ENCODE measurements at regions not wholly inside any gene's neighbourhood (a gene's known extent, or its start where the extent isn't known, plus 50 kb on each side); places are given as distances from the start of the nearest gene placed in this dataset.

DNA sequence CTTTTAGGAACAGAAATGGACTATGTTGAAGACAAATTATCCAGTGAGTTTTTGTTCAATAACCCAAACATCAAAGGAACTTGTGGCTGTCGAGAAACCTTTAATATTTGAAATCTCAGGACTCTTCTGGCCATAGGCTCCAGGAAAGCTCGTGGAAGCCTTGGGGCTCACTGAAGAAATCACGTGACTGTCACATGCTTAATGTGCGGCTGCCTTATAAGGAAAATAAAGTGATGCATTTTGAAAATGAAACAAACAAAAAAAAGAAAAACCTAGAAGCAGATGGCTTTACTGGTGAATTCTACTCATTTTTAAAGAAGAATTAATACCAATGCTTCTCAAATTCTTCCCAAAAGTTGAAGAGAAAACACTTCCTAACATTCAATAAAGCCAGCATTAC lies 228.4 kb upstream of the RAB4A start:
- Histone ChIP-seq H3K4me1 (ENCODE audit: control insufficient read depth, insufficient read depth, low read length) (no peaks in the 10 kb centered on the region), H3K9me3 (ENCODE audit: control insufficient read depth, low read depth, low read length) (no peaks in the 10 kb centered on the region), H3K36me3 (ENCODE audit: control insufficient read depth, insufficient read depth, low read length) (no peaks in the 10 kb centered on the region), H3K27me3 (ENCODE audit: control insufficient read depth, insufficient read depth, low read length) (no peaks in the 10 kb centered on the region), H3K27ac (ENCODE audit: low read length) (no peak overlapping the region), H3K4me3 (ENCODE audit: low read length) (no peak overlapping the region)
- no peak for DNase-seq
- WGBS (ENCODE audit: insufficient coverage, low lambda C conversion rate) = 92% methylated on average over 2 of the region's 4 CpGs

DNA sequence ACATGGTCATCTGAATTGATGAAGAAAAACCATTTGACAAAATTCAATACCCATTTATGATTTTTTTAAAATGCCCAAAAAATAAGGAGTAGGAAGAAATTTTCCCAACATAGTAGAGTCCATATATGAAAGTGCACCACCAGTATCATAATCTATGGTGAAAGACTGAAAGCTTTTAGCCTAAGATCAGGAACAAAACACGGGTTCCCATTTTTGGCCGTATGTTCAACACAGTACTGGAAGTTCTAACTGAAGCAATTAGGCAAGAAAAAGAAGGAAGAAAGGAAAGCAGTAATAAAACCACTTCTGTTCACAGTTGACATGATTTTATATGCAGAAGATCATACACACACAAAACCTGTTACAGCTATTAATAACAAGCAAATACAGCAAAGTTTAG lies 227.8 kb upstream of the RAB4A start:
- DNase-seq = no peak
- no peaks in the 10 kb centered on the region for H3K27me3 ChIP-seq (ENCODE audit: control insufficient read depth, insufficient read depth, low read length)

DNA sequence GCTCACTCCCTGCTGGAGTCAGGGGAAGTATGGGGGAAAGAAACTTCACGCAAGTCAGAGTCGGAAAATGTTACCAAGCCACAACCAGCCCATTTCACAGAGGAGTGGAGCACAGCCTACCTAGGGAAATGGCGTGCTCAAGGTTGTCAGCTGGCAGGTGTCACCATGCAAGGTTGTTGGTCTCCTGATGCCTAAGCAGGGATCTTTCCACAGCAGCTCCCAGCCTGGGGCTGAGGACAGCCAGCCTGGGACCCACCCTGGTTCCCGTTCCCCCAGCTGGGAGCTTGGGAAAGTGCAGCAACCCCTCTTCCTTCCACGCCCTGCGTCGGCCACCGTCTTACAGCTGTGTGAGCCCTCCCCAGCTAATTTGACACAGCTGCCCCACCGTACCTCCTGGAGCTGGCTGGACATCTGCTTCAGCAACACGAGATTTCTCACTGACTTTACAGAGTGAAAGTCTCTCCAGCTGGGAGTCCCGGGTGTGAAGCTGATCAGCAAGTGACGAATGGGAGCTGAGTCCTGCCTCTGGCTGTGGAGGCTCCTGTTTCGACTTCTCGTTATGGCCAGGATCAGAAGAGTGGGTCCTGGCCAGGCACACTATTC lies 224.6 kb upstream of the RAB4A start:
- no peaks in the 10 kb centered on the region for H3K4me1 ChIP-seq (ENCODE audit: control insufficient read depth, insufficient read depth, low read length)
- DNase-seq = no peak
- WGBS (ENCODE audit: insufficient coverage, low lambda C conversion rate) = 100% methylated on average over 2 of the region's 14 CpGs
- H3K4me3 ChIP-seq (ENCODE audit: low read length) = no peak overlapping the region
- no peak overlapping the region for H3K27ac ChIP-seq (ENCODE audit: low read length)
- H3K36me3 ChIP-seq (ENCODE audit: control insufficient read depth, insufficient read depth, low read length) = no peaks in the 10 kb centered on the region
- H3K27me3 ChIP-seq (ENCODE audit: control insufficient read depth, insufficient read depth, low read length) = no peaks in the 10 kb centered on the region
- H3K9me3 ChIP-seq (ENCODE audit: control insufficient read depth, low read depth, low read length) = no peaks in the 10 kb centered on the region

More for the DNA sequence above, 227.8 kb upstream of the RAB4A start:
- no peak overlapping the region for H3K27ac ChIP-seq (ENCODE audit: low read length)
- H3K4me3 ChIP-seq (ENCODE audit: low read length) = no peak overlapping the region
- H3K9me3 ChIP-seq (ENCODE audit: control insufficient read depth, low read depth, low read length) = no peaks in the 10 kb centered on the region
- no peaks in the 10 kb centered on the region for H3K4me1 ChIP-seq (ENCODE audit: control insufficient read depth, insufficient read depth, low read length)
- WGBS (ENCODE audit: insufficient coverage, low lambda C conversion rate) = 80% methylated on average over 2 of the region's 2 CpGs
- no peaks in the 10 kb centered on the region for H3K36me3 ChIP-seq (ENCODE audit: control insufficient read depth, insufficient read depth, low read length)

DNA sequence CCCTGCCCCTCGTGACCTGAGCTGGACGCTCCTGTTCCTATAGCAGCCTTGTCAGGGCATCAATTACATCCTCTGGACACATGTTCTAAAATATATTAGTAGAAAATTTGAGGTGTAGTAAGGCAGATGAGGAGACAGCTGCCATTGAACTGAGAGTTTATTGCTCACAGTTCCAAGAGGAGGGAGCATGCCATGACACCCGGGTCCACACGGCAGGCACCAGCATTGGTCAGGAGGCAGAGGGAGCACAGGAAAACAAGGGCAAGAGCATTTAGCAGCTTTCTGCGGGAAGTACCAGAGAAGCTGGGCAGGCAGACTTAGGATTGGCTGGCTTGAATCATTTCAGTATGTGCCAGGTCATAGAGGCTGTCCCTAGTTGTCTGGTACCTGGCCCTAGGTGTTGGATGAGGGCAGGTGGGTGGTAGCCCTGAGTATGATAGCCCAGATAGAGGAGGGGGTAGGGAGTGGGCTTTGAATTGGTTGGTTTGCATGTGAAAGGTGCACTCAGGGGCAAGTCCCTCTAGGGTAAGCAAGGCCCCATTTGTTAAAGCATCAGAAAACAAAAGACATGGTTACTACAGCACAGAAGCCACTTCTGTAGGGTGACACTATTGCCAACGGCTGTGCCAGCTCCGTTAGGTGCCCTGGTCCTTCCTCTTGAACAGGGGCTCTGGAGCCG lies 223.6 kb upstream of the RAB4A start:
- no peak for DNase-seq
- Histone ChIP-seq H3K9me3 (ENCODE audit: control insufficient read depth, low read depth, low read length) (no peaks in the 10 kb centered on the region), H3K4me1 (ENCODE audit: control insufficient read depth, insufficient read depth, low read length) (no peaks in the 10 kb centered on the region), H3K27me3 (ENCODE audit: control insufficient read depth, insufficient read depth, low read length) (no peaks in the 10 kb centered on the region), H3K27ac (ENCODE audit: low read length) (no peak overlapping the region), H3K36me3 (ENCODE audit: control insufficient read depth, insufficient read depth, low read length) (no peaks in the 10 kb centered on the region), H3K4me3 (ENCODE audit: low read length) (no peak overlapping the region)
- 100% methylated on average over 2 of the region's 8 CpGs for WGBS (ENCODE audit: insufficient coverage, low lambda C conversion rate)

DNA sequence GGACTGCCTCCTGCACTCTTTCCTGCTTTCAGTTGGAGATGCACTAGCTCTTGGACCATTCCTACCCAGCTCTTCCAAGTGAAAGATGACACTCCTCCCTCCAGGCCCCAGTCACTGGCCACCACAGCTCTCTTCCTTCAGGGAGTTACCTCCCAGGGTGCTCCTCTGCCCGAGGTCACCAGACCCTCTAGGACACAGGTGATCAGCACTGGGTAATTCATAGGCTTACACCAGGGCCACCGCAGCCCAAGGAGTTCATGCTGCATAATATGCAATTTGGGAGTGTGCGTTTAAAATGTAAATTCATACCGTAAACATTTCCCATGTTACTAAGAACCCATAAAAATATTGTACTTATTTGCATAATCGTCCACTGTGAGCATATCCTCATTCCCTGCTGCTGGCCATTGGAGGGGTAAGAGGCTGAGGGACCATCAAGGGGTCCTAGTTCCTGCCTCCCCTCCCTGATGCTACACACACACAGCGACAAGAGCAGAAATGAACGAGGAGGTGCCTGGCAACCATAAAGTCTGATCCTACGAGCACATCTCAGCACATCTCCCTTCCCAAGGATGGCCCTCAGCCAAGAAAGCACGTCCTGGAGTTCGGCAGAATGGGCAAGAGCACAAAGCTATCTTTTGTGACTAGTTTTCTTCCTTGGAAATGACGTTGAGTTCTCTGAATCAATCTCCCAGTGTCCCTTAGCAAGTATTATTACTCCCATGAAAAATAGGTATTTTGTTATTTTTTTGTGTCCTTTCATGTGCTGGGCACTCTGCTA lies 222.9 kb upstream of the RAB4A start:
- Histone ChIP-seq H3K4me1 (ENCODE audit: control insufficient read depth, insufficient read depth, low read length) (no peaks in the 10 kb centered on the region), H3K27ac (ENCODE audit: low read length) (no peak overlapping the region), H3K4me3 (ENCODE audit: low read length) (no peak overlapping the region), H3K27me3 (ENCODE audit: control insufficient read depth, insufficient read depth, low read length) (no peaks in the 10 kb centered on the region), H3K36me3 (ENCODE audit: control insufficient read depth, insufficient read depth, low read length) (no peaks in the 10 kb centered on the region), H3K9me3 (ENCODE audit: control insufficient read depth, low read depth, low read length) (no peaks in the 10 kb centered on the region)
- no peak for DNase-seq
- 70% methylated on average over 2 of the region's 11 CpGs for WGBS (ENCODE audit: insufficient coverage, low lambda C conversion rate)

DNA sequence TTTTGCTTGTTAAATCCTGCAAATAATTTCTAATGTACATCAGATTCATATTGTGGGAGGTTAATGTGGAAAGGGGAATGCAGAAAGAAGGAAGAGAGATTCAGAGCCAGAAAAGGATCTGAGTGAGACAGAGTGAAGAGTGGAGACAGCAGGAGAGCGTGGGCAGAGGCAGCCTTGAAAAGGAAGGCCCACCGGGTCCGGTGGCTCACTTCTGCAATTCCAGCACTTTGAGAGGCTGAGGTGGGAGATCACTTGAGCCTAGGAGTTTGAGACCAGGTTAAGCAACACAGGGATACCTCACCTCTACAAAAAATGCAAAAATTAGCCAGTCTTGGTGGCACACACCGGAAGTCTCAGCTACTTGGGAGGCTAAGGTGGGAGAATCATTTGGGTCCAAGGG lies 222.0 kb upstream of the RAB4A start:
- no peaks in the 10 kb centered on the region for H3K36me3 ChIP-seq (ENCODE audit: control insufficient read depth, insufficient read depth, low read length)
- H3K9me3 ChIP-seq (ENCODE audit: control insufficient read depth, low read depth, low read length) = no peaks in the 10 kb centered on the region
- no peaks in the 10 kb centered on the region for H3K4me1 ChIP-seq (ENCODE audit: control insufficient read depth, insufficient read depth, low read length)
- WGBS (ENCODE audit: insufficient coverage, low lambda C conversion rate) = no CpG with 5 or more reads among the region's 4 CpGs
- no peak overlapping the region for H3K27ac ChIP-seq (ENCODE audit: low read length)
- no peak overlapping the region for H3K4me3 ChIP-seq (ENCODE audit: low read length)
- no peak for DNase-seq
- H3K27me3 ChIP-seq (ENCODE audit: control insufficient read depth, insufficient read depth, low read length) = no peaks in the 10 kb centered on the region

DNA sequence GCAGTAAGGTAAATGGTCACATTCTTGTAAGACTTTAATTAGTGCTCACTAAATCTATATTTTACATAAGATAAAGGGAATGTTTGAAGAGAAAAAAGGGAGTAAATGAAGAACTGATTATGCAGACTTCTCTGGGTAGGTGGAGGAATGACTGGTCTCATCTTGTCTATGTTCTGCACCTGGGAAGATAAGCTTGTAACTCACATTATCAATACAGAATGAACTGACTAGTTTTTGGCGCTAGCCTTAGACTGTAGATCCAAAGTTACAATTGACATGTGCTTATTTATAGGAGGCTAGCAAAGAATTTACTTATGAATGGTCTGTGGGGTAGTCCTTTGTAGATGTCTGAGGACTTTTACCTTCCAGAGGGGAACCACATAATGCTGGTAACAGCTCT lies 214.9 kb upstream of the RAB4A start:
- no peaks in the 10 kb centered on the region for H3K27me3 ChIP-seq (ENCODE audit: control insufficient read depth, insufficient read depth, low read length)
- H3K9me3 ChIP-seq (ENCODE audit: control insufficient read depth, low read depth, low read length) = no peaks in the 10 kb centered on the region
- DNase-seq = no peak
- H3K4me3 ChIP-seq (ENCODE audit: low read length) = no peak overlapping the region
- H3K27ac ChIP-seq (ENCODE audit: low read length) = no peak overlapping the region
- H3K36me3 ChIP-seq (ENCODE audit: control insufficient read depth, insufficient read depth, low read length) = no peaks in the 10 kb centered on the region
- no CpG with 5 or more reads among the region's 1 CpG for WGBS (ENCODE audit: insufficient coverage, low lambda C conversion rate)
- H3K4me1 ChIP-seq (ENCODE audit: control insufficient read depth, insufficient read depth, low read length) = peaks cover 6% of the 10 kb centered on the region

DNA sequence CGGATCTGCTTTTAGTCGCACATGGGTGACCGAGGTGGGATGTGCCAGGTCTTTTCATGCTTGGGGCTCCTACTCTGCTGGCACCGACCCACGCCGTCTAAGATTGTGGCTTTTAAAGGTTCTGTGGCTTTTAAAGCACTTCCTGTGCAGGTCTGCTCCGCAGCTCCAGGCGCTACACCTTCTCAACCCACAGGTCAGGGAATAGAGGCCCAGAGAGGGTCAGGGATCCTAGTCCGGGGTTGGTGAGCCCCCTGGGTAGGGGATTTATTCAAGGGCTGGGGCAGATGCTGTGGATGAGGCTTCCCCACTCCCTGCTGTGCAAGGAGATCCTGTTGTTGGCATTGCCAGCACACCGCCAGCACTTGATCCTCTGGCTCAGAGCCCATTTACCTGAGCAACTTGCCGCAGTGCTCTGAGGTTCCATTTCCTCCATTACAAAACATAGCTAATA lies 212.8 kb upstream of the RAB4A start:
- WGBS (ENCODE audit: insufficient coverage, low lambda C conversion rate) = no CpG with 5 or more reads among the region's 11 CpGs
- Histone ChIP-seq H3K27ac (ENCODE audit: low read length) (no peak overlapping the region), H3K9me3 (ENCODE audit: control insufficient read depth, low read depth, low read length) (no peaks in the 10 kb centered on the region), H3K4me1 (ENCODE audit: control insufficient read depth, insufficient read depth, low read length) (peaks cover 6% of the 10 kb centered on the region), H3K36me3 (ENCODE audit: control insufficient read depth, insufficient read depth, low read length) (no peaks in the 10 kb centered on the region), H3K27me3 (ENCODE audit: control insufficient read depth, insufficient read depth, low read length) (no peaks in the 10 kb centered on the region), H3K4me3 (ENCODE audit: low read length) (no peak overlapping the region)
- DNase-seq = no peak

DNA sequence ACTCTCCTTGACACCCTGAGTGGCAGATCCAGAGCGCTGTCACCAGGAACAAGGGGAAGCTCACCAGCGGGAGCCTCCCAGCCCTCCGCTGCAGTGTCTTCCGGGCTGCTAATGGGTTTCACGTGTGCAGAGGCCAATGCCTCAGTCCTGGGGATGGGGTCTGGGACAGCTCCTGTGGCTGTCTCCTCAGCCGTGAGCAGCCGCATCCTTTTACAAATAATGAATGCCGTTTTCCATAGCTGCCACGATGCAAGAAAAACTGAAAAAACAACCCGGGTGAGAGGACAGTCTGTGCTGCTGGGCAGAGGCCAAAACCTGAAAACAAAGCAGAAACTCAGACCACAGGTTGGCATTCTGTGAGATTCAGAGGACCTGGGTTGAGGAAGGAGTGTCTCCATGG lies 212.2 kb upstream of the RAB4A start:
- Histone ChIP-seq H3K9me3 (ENCODE audit: control insufficient read depth, low read depth, low read length) (no peaks in the 10 kb centered on the region), H3K36me3 (ENCODE audit: control insufficient read depth, insufficient read depth, low read length) (no peaks in the 10 kb centered on the region), H3K4me1 (ENCODE audit: control insufficient read depth, insufficient read depth, low read length) (peaks cover 6% of the 10 kb centered on the region), H3K27ac (ENCODE audit: low read length) (no peak overlapping the region), H3K27me3 (ENCODE audit: control insufficient read depth, insufficient read depth, low read length) (no peaks in the 10 kb centered on the region), H3K4me3 (ENCODE audit: low read length) (no peak overlapping the region)
- no CpG with 5 or more reads among the region's 10 CpGs for WGBS (ENCODE audit: insufficient coverage, low lambda C conversion rate)
- no peak for DNase-seq

DNA sequence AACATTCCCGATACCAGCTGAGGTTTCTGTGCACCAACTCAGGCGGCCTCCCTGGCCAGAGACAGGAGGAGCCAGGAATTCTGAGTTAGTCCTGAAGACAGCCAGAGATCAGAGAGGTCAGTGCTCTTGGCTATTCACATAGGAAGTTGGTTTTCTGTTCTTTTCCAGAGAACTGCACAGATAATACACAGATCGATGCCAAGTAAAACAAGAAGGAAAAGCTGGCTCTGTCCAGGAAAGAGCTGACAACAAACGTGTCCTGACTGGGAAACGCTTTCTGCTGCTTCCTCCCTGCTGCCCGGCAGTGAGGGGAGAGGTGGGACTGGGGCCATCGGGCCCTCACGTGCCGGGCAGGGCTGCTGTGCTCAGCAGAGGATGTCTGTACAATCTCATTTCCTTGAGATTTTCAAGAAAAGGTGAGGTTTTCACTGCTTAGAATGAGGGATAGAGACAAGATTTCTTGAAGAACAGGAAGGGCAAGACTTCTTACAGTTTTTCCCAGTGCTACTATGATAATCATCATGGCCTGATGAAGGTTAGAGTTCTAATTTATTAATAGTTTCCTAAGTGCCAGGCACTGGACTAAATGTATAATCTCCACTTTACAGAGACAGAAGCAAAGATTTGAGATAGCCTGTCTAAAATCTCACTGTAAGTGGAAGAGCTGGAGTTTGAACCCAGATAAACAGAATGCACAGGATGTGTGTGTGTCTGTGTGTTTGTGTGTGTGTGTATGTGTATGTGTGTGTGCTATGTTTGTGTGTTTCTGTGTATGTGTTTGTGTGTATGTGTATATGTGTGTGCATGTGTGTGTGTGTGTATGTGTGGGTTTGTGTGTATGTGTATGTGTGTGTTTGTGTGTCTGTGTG lies 211.0 kb upstream of the RAB4A start:
- Histone ChIP-seq H3K4me3 (ENCODE audit: low read length) (no peak overlapping the region), H3K27ac (ENCODE audit: low read length) (no peak overlapping the region), H3K27me3 (ENCODE audit: control insufficient read depth, insufficient read depth, low read length) (no peaks in the 10 kb centered on the region), H3K4me1 (ENCODE audit: control insufficient read depth, insufficient read depth, low read length) (peaks cover 6% of the 10 kb centered on the region), H3K9me3 (ENCODE audit: control insufficient read depth, low read depth, low read length) (no peaks in the 10 kb centered on the region), H3K36me3 (ENCODE audit: control insufficient read depth, insufficient read depth, low read length) (no peaks in the 10 kb centered on the region)
- DNase-seq = peak in 1 of 2 donors; percentile 62
- no CpG with 5 or more reads among the region's 9 CpGs for WGBS (ENCODE audit: insufficient coverage, low lambda C conversion rate)
